ENCODE measurements at regions not wholly inside any gene's neighbourhood (a gene's known extent, or its start where the extent isn't known, plus 50 kb on each side); places are given as distances from the start of the nearest gene placed in this dataset.
"Not testable (repeated sequence)": the region's sequence is repeated elsewhere in the genome, so short reads cannot be mapped to it uniquely, and the experiment has no call there.

DNA sequence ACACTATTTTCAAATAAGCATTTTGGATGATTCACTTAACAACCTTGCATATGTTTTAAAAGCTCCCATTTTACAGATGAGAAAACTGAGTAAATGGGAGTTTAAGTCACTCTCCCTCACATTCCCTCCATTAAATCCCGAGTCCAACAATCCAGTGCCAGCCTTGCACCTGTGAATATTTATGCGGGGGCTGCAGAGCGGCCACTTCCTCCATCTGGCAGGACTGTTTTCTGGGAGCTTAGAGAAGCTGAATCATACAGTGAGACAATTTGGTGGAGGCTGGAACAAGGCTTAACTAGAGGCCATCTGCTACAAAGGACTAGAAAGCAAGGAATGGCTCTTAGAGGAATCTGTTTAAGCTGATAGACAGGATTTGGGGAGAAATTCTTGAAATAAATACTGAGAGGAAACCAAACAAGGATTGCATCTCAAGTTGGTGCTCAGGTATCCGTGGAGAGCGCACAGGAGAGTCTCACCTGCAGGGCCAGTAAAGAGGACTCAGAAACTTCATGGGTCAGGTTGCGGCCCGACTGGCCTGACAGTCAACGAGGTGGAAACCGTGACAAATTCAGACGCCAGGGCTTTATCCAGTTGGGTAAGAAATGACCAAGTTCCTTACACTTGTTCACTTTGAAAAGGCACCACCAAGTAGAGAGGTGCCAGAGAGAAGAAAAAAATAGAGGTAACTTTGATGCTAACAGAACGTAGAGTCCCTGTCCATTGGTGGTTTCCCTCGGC lies 478.5 kb downstream of the QKI start:
- no peak for DNase-seq

DNA sequence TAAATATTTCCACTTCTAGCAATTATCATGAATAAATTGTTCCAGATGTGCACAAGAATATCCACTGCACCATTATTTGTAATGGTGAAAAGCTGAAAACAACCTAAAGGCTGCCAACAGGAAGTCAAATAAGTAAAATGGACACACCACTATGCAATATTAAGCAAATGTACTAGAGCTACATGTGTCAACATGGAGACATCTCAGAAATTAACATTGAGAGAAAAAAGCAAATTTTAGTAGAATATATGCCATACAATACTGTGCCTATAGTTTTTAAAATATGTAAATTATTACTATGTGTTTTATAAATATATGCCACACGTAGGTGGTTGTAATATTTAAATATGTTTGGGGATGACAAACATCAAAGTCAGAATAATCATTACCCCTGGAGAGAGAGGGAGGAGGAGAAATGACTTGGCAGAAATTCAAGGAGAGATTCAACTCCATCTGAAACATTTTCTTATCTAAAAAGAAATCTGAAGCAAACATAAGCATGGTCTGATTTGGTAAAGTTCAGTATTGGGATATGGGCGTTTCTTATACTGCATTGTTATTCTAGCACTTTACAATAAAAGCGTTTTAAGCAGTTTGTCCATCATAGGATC lies 475.5 kb downstream of the QKI start:
- DNase-seq, result no peak

DNA sequence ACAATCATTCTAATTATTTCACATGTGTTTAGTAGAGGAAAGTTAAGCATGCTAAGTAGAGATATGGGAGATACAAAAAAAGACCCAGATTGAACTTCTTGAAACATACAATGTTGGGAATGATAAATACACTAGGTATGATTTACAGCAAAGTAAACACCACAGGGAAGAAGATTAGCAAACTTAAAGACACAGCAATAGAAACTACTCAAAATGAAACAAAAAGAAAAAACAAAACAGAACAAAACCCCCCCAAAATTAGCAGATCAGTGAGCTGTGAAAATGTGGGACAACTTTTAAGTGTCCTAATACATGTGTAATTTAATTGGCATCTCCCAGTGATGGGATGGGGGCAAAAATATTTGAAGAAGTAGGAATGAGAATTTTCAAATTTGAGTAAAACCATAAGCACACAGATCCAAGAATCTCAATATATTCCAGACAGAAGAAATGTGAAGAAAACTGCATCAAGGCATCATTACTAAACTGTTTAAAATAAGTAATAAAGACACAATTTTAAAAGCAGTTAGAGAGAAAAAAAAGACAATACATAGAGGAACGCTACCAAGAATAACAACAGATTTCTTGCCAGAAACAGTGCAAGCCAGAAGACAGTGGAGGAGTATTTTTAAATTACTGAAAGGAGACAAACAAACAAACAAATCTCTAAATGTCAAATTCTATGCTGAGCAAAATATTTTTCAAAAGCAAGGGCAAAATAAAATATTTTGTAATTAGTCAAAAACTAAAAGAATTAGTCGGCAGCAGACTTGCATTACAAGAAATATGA lies 473.7 kb downstream of the QKI start:
- no peak for DNase-seq

GRCh38 chr6:163886428-163886827 lies 471.9 kb downstream of the QKI start:
- no peak for DNase-seq

GRCh38 chr6:163883984-163884383 lies 469.5 kb downstream of the QKI start:
- no peak for DNase-seq

GRCh38 chr6:163878698-163879097 lies 464.2 kb downstream of the QKI start:
- DNase-seq, result no peak

DNA sequence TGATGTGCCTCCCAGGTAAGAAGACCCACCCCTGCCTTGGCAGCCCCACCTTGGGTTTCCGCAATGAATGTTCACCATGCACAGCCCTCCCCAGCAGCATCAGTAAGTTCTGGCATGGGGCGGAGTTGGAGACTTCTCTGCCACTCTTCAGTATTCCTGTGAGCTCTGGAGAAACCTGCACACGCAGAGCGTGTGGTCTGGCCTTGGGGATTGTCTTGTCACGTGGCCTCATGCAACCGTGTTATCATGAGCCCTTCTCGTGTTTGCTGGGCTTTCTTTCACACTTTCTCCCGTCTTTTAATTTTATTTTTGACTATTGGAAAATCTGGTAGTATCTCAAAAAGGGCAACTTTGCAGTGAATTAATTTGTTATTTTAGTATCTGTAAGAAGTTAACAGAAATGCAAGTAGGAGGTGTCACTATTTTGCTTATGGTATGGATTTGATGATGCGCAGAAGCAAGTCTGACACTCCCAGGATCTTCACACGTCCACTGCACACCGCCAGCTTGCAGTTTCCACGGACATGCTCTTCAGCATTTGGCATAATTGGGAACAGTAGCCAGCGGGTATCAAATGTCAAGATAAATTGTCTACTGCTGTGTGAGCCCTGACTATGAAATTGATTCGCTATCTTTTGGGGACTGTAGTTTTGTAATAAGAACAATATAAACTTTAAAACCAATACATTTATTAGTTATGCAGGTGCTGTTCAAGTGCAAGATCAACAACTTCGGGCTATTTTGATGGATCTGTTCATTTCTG lies 463.5 kb downstream of the QKI start:
- DNase-seq, result no peak

DNA sequence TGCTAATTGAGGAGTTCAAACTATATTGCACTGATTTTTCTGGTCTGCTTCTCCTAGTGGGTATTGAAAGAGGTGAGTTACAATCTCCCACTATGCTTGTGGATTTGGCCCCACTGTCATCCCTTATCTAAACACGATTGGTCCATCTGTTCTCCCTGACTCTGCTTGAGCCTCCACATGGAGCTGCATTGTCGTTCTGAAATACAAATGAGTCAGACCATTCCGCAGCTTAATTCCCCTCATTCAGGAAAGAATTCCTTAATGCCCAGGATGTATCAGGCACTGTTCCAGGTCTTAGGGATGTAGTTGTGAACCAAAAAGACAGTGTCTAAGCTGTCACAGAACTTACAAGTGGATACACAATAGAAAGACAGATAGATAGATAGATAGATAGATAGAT lies 461.9 kb downstream of the QKI start:
- DNase-seq, result no peak

DNA sequence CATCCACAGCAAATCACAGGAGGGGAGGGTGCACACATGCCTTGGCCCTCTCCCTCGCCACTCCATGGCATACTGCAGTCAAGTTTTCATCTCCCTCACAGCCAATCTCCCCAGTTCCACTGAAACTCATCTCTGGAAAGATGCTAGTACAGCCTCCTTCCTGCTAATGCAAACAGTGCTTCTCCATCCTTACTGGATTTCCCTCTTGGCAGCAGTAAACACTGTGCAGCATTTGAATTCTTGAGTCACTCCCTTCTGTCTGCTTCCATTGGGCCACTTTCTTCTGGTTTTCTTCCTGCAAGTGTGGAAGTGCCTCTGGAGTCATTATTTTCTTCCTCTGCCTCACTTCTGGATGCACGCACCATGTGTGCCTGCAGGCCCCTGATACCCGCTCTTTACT lies 460.3 kb downstream of the QKI start:
- no peak for DNase-seq

DNA sequence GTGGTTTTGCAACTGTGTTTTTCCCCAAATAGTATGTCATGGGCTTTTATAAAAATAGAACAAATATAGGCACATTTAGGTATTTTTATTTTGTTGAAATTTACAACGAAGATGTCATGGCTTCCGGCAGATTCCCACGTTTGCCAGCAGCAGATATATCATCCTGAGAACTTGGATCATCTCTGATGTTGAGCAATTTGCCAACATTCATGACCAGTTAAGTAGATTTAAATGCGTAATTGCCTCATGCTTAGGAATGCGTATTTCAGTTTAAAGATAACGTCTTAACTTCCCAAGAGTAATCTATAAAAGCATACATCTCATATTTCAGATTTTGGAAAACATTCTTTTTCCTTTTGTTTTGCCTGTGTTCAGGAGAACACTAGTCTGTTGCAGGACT lies 457.8 kb downstream of the QKI start:
- no peak for DNase-seq

DNA sequence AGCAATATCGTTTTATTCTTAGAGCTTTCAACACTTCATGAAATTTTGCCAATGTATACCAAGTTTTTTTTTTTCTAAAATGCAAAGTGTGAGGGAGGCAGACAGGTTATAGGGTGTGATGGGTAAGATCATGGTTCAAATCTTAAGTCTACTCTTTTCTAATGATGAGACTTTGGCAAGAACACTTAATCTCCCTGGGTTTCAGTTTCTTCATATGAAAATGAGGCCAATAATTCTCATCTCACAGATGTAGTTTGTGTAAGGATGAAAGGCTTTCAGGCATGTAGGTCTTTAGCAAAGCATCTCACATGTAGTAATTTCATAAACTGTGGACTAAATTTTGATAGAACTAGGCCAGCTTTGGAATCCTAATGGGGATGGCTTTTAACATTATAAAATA lies 457.1 kb downstream of the QKI start:
- DNase-seq, result no peak

GRCh38 chr6:163867518-163868292 lies 453.2 kb downstream of the QKI start:
- DNase-seq, result no peak

GRCh38 chr6:163866192-163866591 lies 451.7 kb downstream of the QKI start:
- no peak for DNase-seq

DNA sequence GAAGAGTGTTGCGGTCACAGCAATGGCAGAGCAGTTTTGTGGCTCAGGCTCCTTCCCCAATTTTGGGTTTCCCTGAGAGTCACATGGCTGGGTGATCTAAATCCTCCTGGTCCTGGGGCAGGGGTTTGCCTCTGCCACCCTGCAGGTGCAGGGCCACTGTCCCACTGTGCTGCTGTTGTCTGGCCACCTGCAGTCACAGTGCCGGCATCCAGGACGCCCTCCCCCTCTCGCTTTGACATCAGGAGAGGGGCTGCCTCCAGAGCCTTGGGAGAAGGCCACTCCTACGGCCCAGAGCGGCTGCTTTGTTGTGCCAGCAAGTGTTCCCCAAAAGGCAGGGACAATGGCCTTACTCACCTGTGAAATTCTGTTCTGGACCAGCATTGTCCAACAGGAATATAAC lies 449.0 kb downstream of the QKI start:
- DNase-seq, result no peak

GRCh38 chr6:163862701-163863100 lies 448.2 kb downstream of the QKI start:
- DNase-seq, result no peak

DNA sequence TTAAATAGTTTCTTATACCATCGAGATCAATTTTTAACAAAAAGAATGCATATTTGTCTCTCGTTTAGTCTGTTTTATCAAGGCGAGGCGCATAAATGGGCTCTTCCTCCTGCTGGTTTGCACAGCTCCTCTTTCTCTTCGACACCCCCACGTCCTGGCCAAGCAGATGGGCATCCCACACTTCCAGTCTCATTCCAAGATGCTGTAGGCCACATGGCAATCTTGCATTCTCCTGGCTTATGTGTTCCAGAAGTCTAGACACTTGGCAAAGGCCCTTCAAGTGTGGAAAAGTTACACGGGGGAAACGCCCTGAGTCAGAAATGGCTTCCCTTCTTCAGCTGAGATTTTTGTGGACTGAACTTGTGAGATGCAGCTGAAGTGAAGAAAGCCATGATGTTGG lies 447.1 kb downstream of the QKI start:
- DNase-seq, result no peak

DNA sequence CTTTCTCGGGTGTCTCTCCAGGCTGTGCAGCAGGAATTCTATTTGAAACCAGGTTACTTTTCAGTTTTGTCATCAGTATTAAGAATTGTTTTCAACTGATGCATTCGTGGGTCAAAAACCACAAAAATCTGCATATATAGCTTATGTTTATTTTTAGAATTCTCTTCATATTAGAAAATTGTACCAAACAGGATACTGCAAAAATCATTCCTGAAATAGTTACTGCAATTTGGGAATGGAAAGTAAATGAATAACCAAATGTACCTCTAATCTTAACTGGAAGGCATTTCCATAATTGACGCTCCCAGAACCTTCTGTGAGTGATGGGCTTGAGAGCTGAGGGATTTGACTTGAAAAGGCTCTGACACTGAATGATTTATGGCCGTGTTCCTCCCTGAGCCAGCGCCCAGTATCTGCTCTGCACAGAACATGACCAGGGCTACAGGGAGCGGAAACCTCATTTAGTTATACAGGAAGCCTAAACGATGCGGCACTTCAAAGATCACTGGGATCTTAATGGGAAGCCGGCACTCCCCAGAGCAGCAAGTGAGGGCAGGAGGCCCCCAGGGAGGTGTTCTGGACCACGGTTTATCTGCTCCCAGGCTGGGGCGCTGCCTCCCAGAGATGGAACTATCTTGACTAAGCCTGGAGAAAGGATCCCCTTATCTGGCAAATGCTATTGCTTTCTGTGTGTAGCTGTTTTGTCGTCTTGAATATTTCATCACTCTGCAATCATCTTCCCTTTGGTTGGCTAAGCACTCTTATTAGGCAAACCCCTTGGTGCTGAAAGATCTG lies 446.0 kb downstream of the QKI start:
- DNase-seq, result no peak

DNA sequence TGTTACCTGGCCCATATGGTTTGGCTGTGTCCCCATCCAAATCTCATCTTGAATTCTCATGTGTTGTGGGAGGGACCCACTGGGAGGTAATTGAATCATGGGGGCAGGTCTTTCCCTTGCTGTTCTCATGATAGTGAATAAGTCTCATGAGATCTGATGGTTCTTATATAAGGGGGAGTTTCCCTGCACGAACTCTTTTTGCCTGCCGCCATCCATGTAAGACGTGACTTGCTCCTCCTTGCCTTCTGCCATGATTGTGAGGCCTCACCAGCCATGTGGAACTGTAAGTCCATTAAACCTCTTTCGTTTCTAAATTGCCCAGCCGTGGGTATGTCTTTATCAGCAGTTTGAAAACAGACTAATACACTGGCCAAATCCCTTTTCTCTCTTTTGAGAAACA lies 444.4 kb downstream of the QKI start:
- DNase-seq, result not testable (repeated sequence)

DNA sequence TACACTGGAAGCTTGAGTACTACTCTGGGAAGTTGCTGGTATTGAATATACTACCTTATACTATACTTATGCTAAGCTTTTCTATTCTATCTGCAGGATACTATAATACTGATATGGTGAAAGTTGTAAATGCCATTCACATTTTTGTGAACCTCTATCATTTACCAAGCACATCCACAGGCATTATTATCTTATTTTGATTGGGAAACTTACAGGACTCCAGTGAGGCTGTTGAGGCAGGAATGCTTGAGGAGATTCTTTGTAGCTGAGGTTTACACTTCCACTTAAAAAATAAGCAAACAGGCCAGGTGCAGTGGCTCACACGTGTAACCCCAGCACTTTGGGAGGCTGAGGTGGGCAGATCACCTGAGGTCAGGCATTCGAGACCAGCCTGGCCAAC lies 442.9 kb downstream of the QKI start:
- no peak for DNase-seq

- DNase-seq, result no peak
Observed at GRCh38 chr6:163850874-163851273, 436.4 kb downstream of the QKI start.

GRCh38 chr6:163844761-163845160 lies 430.2 kb downstream of the QKI start:
- no peak for DNase-seq

- no peak for DNase-seq
Observed at GRCh38 chr6:163844357-163844756, 429.8 kb downstream of the QKI start.

Measured in NCI-H2081 (cell line).